Body of pancreas (tissue), 4 donors: ENCODE measurements at regions not wholly inside any gene's neighbourhood (a gene's known extent, or its start where the extent isn't known, plus 50 kb on each side); places are given as distances from the start of the nearest gene placed in this dataset.

ENCODE experiments used
- ATAC-seq: fragments of 150-250 bp; one replicate; pipeline ENCODE4 v1.9.1; 2016
- DNase-seq, 4 donors: peaks; one replicate each; pipeline ENCODE4 v3.0.0-alpha.2; 2019
- H3K27ac ChIP-seq, 4 donors: fragments of 200-600 bp; sonication (generic); 1 replicate in 3 of 4; 2 replicates in 1 of 4; pipeline versions ENCODE4 v1.5.1 to v1.6.1; 2016 to 2019; ENCODE audit warnings: mild to moderate bottlenecking in 1 of 4, mixed read lengths in 1 of 4, moderate library complexity in 1 of 4
- H3K27me3 ChIP-seq, 2 donors: fragments of 200-600 bp; sonication (generic); one replicate each; pipeline ENCODE4 v1.6.0; 2016; ENCODE audit warnings: mild to moderate bottlenecking in 1 of 2
- H3K36me3 ChIP-seq, 2 donors: fragments of 200-600 bp; sonication (generic); replicated peaks in 1 of 2; 2 replicates each; pipeline ENCODE4 v1.5.1; 2016; ENCODE audit warnings: low read depth in 2 of 2; ENCODE audit not compliant: insufficient read depth in 1 of 2
- H3K4me1 ChIP-seq: fragments of 200-600 bp; sonication (generic); one replicate; pipeline ENCODE4 v1.6.0; 2016
- H3K4me3 ChIP-seq, 2 donors: fragments of 200-600 bp; sonication (generic); 1 replicate in 1 of 2; 2 replicates in 1 of 2; pipeline ENCODE4 v1.5.1; 2016 to 2019
- H3K9me3 ChIP-seq, 3 donors: fragments of 200-600 bp; sonication (generic); 1 replicate in 2 of 3; 2 replicates in 1 of 3; pipeline ENCODE4 v1.5.1; 2016
- CTCF ChIP-seq, 7 experiments: fragments of 450-650 bp in 4 of 7; fragments of 200-600 bp in 3 of 7; sonication (generic) in 3 of 7; IDR thresholded peaks; one replicate each; pipeline ENCODE4 v1.5.1; 2016 to 2019; ENCODE audit warnings: antibody characterized with exemption in 7 of 7
- POLR2A ChIP-seq, 3 donors: fragments of 450-650 bp; IDR thresholded peaks; one replicate each; pipeline ENCODE4 v1.6.1; 2016; ENCODE audit warnings: antibody characterized with exemption in 3 of 3, mild to moderate bottlenecking in 2 of 3
- WGBS, 2 donors: methylation state at CpG; one replicate each; pipeline ENCODE4 v1.1.5; 2017; 5-methylcytosine and 5-hydroxymethylcytosine counted together
- intact Hi-C: fragments of 100-400 bp; cut with DNase I; formaldehyde crosslinking; loops from one replicate; pipeline ENCODE4 v1.15.1; 2023

- Histone ChIP-seq H3K27ac (no peak overlapping the region), H3K27me3 (no peaks in the 10 kb centered on the region), H3K4me1 (no peaks in the 10 kb centered on the region), H3K9me3 (no peaks in the 10 kb centered on the region), H3K36me3 (no peaks in the 10 kb centered on the region), H3K4me3 (no peak overlapping the region)
- intact Hi-C loops, result no loop called here
- DNase-seq (no peak), ATAC-seq (no peak)
- TF ChIP-seq POLR2A (IDR thresholded peaks at IDR 0.05) (no peak), CTCF (IDR thresholded peaks at IDR 0.05) (no peak)
- 79 to 80% methylated on average over 12 of the region's 12 CpGs for WGBS, 2 donors
Measured at GRCh38 chr22:27293721-27294445, 507.7 kb downstream of the MN1 start.

- ATAC-seq (no peak), DNase-seq (no peak)
- Histone ChIP-seq H3K4me1 (no peaks in the 10 kb centered on the region), H3K27ac (no peak overlapping the region), H3K36me3 (no peaks in the 10 kb centered on the region), H3K4me3 (no peak overlapping the region), H3K9me3 (no peaks in the 10 kb centered on the region), H3K27me3 (no peaks in the 10 kb centered on the region)
- 76 to 79% methylated on average over 3 of the region's 3 CpGs for WGBS, 2 donors
- intact Hi-C loops, result no loop called here
- TF ChIP-seq POLR2A (IDR thresholded peaks at IDR 0.05), result no peak
- no peak for TF ChIP-seq CTCF (IDR thresholded peaks at IDR 0.05)
Measured at GRCh38 chr22:27295040-27295439, 506.5 kb downstream of the MN1 start.

- Histone ChIP-seq H3K27me3 (no peaks in the 10 kb centered on the region), H3K36me3 (no peaks in the 10 kb centered on the region), H3K27ac (no peak overlapping the region), H3K4me3 (no peak overlapping the region), H3K9me3 (no peaks in the 10 kb centered on the region), H3K4me1 (no peaks in the 10 kb centered on the region)
- TF ChIP-seq CTCF (IDR thresholded peaks at IDR 0.05) (no peak), POLR2A (IDR thresholded peaks at IDR 0.05) (no peak)
- ATAC-seq (no peak), DNase-seq (no peak)
- intact Hi-C loops, result no loop called here
- WGBS, 2 donors, result 81% methylated on average over 1 of the region's 1 CpG
Measured at GRCh38 chr22:27295605-27296004, 506.0 kb downstream of the MN1 start.

GRCh38 chr22:27296091-27296675 lies 505.4 kb downstream of the MN1 start:
- H3K27ac ChIP-seq, result no peak overlapping the region
- DNase-seq, result no peak
- H3K27me3 ChIP-seq, result no peaks in the 10 kb centered on the region

More at GRCh38 chr22:27296091-27296675, 505.4 kb downstream of the MN1 start:
- Histone ChIP-seq H3K4me3 (no peak overlapping the region), H3K36me3 (no peaks in the 10 kb centered on the region), H3K4me1 (no peaks in the 10 kb centered on the region), H3K9me3 (no peaks in the 10 kb centered on the region)
- ATAC-seq, result no peak
- WGBS, 2 donors, result 44 to 52% methylated on average over 24 of the region's 24 CpGs
- TF ChIP-seq CTCF (IDR thresholded peaks at IDR 0.05) (no peak), POLR2A (IDR thresholded peaks at IDR 0.05) (no peak)
- intact Hi-C loops, result no loop called here
